ENCODE measurements at regions not wholly inside any gene's neighbourhood (a gene's known extent, or its start where the extent isn't known, plus 50 kb on each side); places are given as distances from the start of the nearest gene placed in this dataset.

- H3K4me3 ChIP-seq (ENCODE audit: low read length in 2 of 2): no peak overlapping the region
- H3K9me3 ChIP-seq (ENCODE audit: control insufficient read depth, low read length): no peaks in the 10 kb centered on the region
- H3K27ac ChIP-seq (ENCODE audit: low read depth in 1 of 2, low read length in 2 of 2): no peak overlapping the region
- no peaks in the 10 kb centered on the region for H3K27me3 ChIP-seq (ENCODE audit: control insufficient read depth in 1 of 2, insufficient read depth in 2 of 2, low read length in 1 of 2)
- ATAC-seq (ENCODE audit: low FRiP score) (no peak), DNase-seq (no peak)
- no peaks in the 10 kb centered on the region for H3K36me3 ChIP-seq (ENCODE audit: control insufficient read depth in 1 of 2, insufficient read depth in 2 of 2, low read length in 1 of 2)
- intact Hi-C loops (cut with DNase I): no loop called here
- no peaks in the 10 kb centered on the region for H3K4me1 ChIP-seq (ENCODE audit: control insufficient read depth in 1 of 2, insufficient read depth in 2 of 2, low read length in 2 of 2)
- 73 to 74% methylated on average over 5 of the region's 5 CpGs for WGBS, 2 donors
Measured at GRCh38 chrX:5775846-5776430, 452.7 kb downstream of the NLGN4X start.

GRCh38 chrX:5774446-5774845 is 454.2 kb downstream of the NLGN4X start:
- Histone ChIP-seq H3K4me1 (ENCODE audit: control insufficient read depth in 1 of 2, insufficient read depth in 2 of 2, low read length in 2 of 2) (no peaks in the 10 kb centered on the region), H3K27ac (ENCODE audit: low read depth in 1 of 2, low read length in 2 of 2) (no peak overlapping the region), H3K27me3 (ENCODE audit: control insufficient read depth in 1 of 2, insufficient read depth in 2 of 2, low read length in 1 of 2) (no peaks in the 10 kb centered on the region), H3K36me3 (ENCODE audit: control insufficient read depth in 1 of 2, insufficient read depth in 2 of 2, low read length in 1 of 2) (no peaks in the 10 kb centered on the region), H3K4me3 (ENCODE audit: low read length in 2 of 2) (no peak overlapping the region), H3K9me3 (ENCODE audit: control insufficient read depth, low read length) (no peaks in the 10 kb centered on the region)
- intact Hi-C loops (cut with DNase I): no loop called here
- ATAC-seq (ENCODE audit: low FRiP score) (no peak), DNase-seq (no peak)

GRCh38 chrX:5771441-5771840 is 457.2 kb downstream of the NLGN4X start:
- no peaks in the 10 kb centered on the region for H3K4me1 ChIP-seq (ENCODE audit: control insufficient read depth in 1 of 2, insufficient read depth in 2 of 2, low read length in 2 of 2)
- no peak overlapping the region for H3K27ac ChIP-seq (ENCODE audit: low read depth in 1 of 2, low read length in 2 of 2)
- WGBS, 2 donors: 64 to 66% methylated on average over 3 of the region's 3 CpGs
- no peaks in the 10 kb centered on the region for H3K27me3 ChIP-seq (ENCODE audit: control insufficient read depth in 1 of 2, insufficient read depth in 2 of 2, low read length in 1 of 2)
- H3K4me3 ChIP-seq (ENCODE audit: low read length in 2 of 2): no peak overlapping the region
- ATAC-seq (ENCODE audit: low FRiP score) (no peak), DNase-seq (no peak)
- no peaks in the 10 kb centered on the region for H3K36me3 ChIP-seq (ENCODE audit: control insufficient read depth in 1 of 2, insufficient read depth in 2 of 2, low read length in 1 of 2)
- intact Hi-C loops (cut with DNase I): no loop called here
- no peaks in the 10 kb centered on the region for H3K9me3 ChIP-seq (ENCODE audit: control insufficient read depth, low read length)

GRCh38 chrX:5756616-5757015 is 472.1 kb downstream of the NLGN4X start:
- Histone ChIP-seq H3K4me1 (ENCODE audit: control insufficient read depth in 1 of 2, insufficient read depth in 2 of 2, low read length in 2 of 2) (no peaks in the 10 kb centered on the region), H3K27ac (ENCODE audit: low read depth in 1 of 2, low read length in 2 of 2) (no peak overlapping the region), H3K27me3 (ENCODE audit: control insufficient read depth in 1 of 2, insufficient read depth in 2 of 2, low read length in 1 of 2) (no peaks in the 10 kb centered on the region), H3K36me3 (ENCODE audit: control insufficient read depth in 1 of 2, insufficient read depth in 2 of 2, low read length in 1 of 2) (no peaks in the 10 kb centered on the region), H3K4me3 (ENCODE audit: low read length in 2 of 2) (no peak overlapping the region), H3K9me3 (ENCODE audit: control insufficient read depth, low read length) (no peaks in the 10 kb centered on the region)
- ATAC-seq (ENCODE audit: low FRiP score) (no peak), DNase-seq (no peak)
- WGBS, 2 donors: 64 to 65% methylated on average over 4 of the region's 4 CpGs
- intact Hi-C loops (cut with DNase I): no loop called here

GRCh38 chrX:5753291-5753690 is 475.4 kb downstream of the NLGN4X start:
- Histone ChIP-seq H3K9me3 (ENCODE audit: control insufficient read depth, low read length) (no peaks in the 10 kb centered on the region), H3K4me1 (ENCODE audit: control insufficient read depth in 1 of 2, insufficient read depth in 2 of 2, low read length in 2 of 2) (no peaks in the 10 kb centered on the region), H3K27ac (ENCODE audit: low read depth in 1 of 2, low read length in 2 of 2) (no peak overlapping the region), H3K36me3 (ENCODE audit: control insufficient read depth in 1 of 2, insufficient read depth in 2 of 2, low read length in 1 of 2) (no peaks in the 10 kb centered on the region), H3K4me3 (ENCODE audit: low read length in 2 of 2) (no peak overlapping the region), H3K27me3 (ENCODE audit: control insufficient read depth in 1 of 2, insufficient read depth in 2 of 2, low read length in 1 of 2) (no peaks in the 10 kb centered on the region)
- DNase-seq (no peak), ATAC-seq (ENCODE audit: low FRiP score) (no peak)
- WGBS, 2 donors: 35 to 38% methylated on average over 4 of the region's 4 CpGs
- intact Hi-C loops (cut with DNase I): no loop called here

GRCh38 chrX:5752831-5753230 is 475.8 kb downstream of the NLGN4X start:
- Histone ChIP-seq H3K36me3 (ENCODE audit: control insufficient read depth in 1 of 2, insufficient read depth in 2 of 2, low read length in 1 of 2) (no peaks in the 10 kb centered on the region), H3K27ac (ENCODE audit: low read depth in 1 of 2, low read length in 2 of 2) (no peak overlapping the region), H3K27me3 (ENCODE audit: control insufficient read depth in 1 of 2, insufficient read depth in 2 of 2, low read length in 1 of 2) (no peaks in the 10 kb centered on the region), H3K9me3 (ENCODE audit: control insufficient read depth, low read length) (no peaks in the 10 kb centered on the region), H3K4me3 (ENCODE audit: low read length in 2 of 2) (no peak overlapping the region), H3K4me1 (ENCODE audit: control insufficient read depth in 1 of 2, insufficient read depth in 2 of 2, low read length in 2 of 2) (no peaks in the 10 kb centered on the region)
- ATAC-seq (ENCODE audit: low FRiP score) (no peak), DNase-seq (no peak)
- WGBS, 2 donors: 47 to 86% methylated on average over 1 of the region's 1 CpG
- intact Hi-C loops (cut with DNase I): no loop called here

GRCh38 chrX:5748586-5749150 is 480.0 kb downstream of the NLGN4X start:
- DNase-seq: no peak
- no peak overlapping the region for H3K4me3 ChIP-seq (ENCODE audit: low read length in 2 of 2)
- no peak overlapping the region for H3K27ac ChIP-seq (ENCODE audit: low read depth in 1 of 2, low read length in 2 of 2)
- WGBS, 2 donors: 27 to 42% methylated on average over 9 of the region's 9 CpGs
- no peaks in the 10 kb centered on the region for H3K9me3 ChIP-seq (ENCODE audit: control insufficient read depth, low read length)
- no peaks in the 10 kb centered on the region for H3K36me3 ChIP-seq (ENCODE audit: control insufficient read depth in 1 of 2, insufficient read depth in 2 of 2, low read length in 1 of 2)
- no peaks in the 10 kb centered on the region for H3K4me1 ChIP-seq (ENCODE audit: control insufficient read depth in 1 of 2, insufficient read depth in 2 of 2, low read length in 2 of 2)
- no peaks in the 10 kb centered on the region for H3K27me3 ChIP-seq (ENCODE audit: control insufficient read depth in 1 of 2, insufficient read depth in 2 of 2, low read length in 1 of 2)
- intact Hi-C loops (cut with DNase I): no loop called here
- ATAC-seq (ENCODE audit: low FRiP score): no peak

- H3K4me3 ChIP-seq (ENCODE audit: low read length in 2 of 2): no peak overlapping the region
- no peaks in the 10 kb centered on the region for H3K4me1 ChIP-seq (ENCODE audit: control insufficient read depth in 1 of 2, insufficient read depth in 2 of 2, low read length in 2 of 2)
- no peaks in the 10 kb centered on the region for H3K9me3 ChIP-seq (ENCODE audit: control insufficient read depth, low read length)
- no peak overlapping the region for H3K27ac ChIP-seq (ENCODE audit: low read depth in 1 of 2, low read length in 2 of 2)
- 74 to 80% methylated on average over 4 of the region's 4 CpGs for WGBS, 2 donors
- DNase-seq: no peak
- intact Hi-C loops (cut with DNase I): no loop called here
- no peak for ATAC-seq (ENCODE audit: low FRiP score)
- no peaks in the 10 kb centered on the region for H3K27me3 ChIP-seq (ENCODE audit: control insufficient read depth in 1 of 2, insufficient read depth in 2 of 2, low read length in 1 of 2)
- no peaks in the 10 kb centered on the region for H3K36me3 ChIP-seq (ENCODE audit: control insufficient read depth in 1 of 2, insufficient read depth in 2 of 2, low read length in 1 of 2)
Measured at GRCh38 chrX:5746231-5746630, 482.4 kb downstream of the NLGN4X start.

GRCh38 chrX:5733501-5733900 is 495.2 kb downstream of the NLGN4X start:
- intact Hi-C loops (cut with DNase I): no loop called here
- WGBS, 2 donors: 78 to 82% methylated on average over 3 of the region's 3 CpGs
- Histone ChIP-seq H3K9me3 (ENCODE audit: control insufficient read depth, low read length) (no peaks in the 10 kb centered on the region), H3K27me3 (ENCODE audit: control insufficient read depth in 1 of 2, insufficient read depth in 2 of 2, low read length in 1 of 2) (no peaks in the 10 kb centered on the region), H3K36me3 (ENCODE audit: control insufficient read depth in 1 of 2, insufficient read depth in 2 of 2, low read length in 1 of 2) (no peaks in the 10 kb centered on the region), H3K27ac (ENCODE audit: low read depth in 1 of 2, low read length in 2 of 2) (no peak overlapping the region), H3K4me1 (ENCODE audit: control insufficient read depth in 1 of 2, insufficient read depth in 2 of 2, low read length in 2 of 2) (no peaks in the 10 kb centered on the region), H3K4me3 (ENCODE audit: low read length in 2 of 2) (no peak overlapping the region)
- no peak for ATAC-seq (ENCODE audit: low FRiP score)
- DNase-seq: no peak
